ENCODE measurements at regions not wholly inside any gene's neighbourhood (a gene's known extent, or its start where the extent isn't known, plus 50 kb on each side); places are given as distances from the start of the nearest gene placed in this dataset.

- no peaks in the 10 kb centered on the region for H3K4me1 ChIP-seq (ENCODE audit: control insufficient read depth in 2 of 2, insufficient read depth in 2 of 2, low read length in 1 of 2)
- H3K36me3 ChIP-seq (ENCODE audit: control insufficient read depth in 2 of 2, insufficient read depth in 2 of 2, low read length in 1 of 2), result no peaks in the 10 kb centered on the region
- no peak overlapping the region for H3K27ac ChIP-seq (ENCODE audit: low read depth in 2 of 2, low read length in 1 of 2)
- no peaks in the 10 kb centered on the region for H3K27me3 ChIP-seq (ENCODE audit: control insufficient read depth in 1 of 2, insufficient read depth in 2 of 2, low read length in 2 of 2)
- WGBS, 2 donors, result 13 to 18% methylated on average over 1 of the region's 1 CpG
- H3K4me3 ChIP-seq (ENCODE audit: low read depth in 1 of 2, low read length in 2 of 2), result no peak overlapping the region
- no peaks in the 10 kb centered on the region for H3K9me3 ChIP-seq (ENCODE audit: control insufficient read depth in 2 of 2, insufficient read depth in 1 of 2, low read depth in 1 of 2, low read length in 1 of 2)
Observed at GRCh38 chr5:63822614-63823013, 139.6 kb downstream of the HTR1A start.

GRCh38 chr5:63820577-63820976, 141.7 kb downstream of the HTR1A start:
- Histone ChIP-seq H3K27me3 (ENCODE audit: control insufficient read depth in 1 of 2, insufficient read depth in 2 of 2, low read length in 2 of 2) (no peaks in the 10 kb centered on the region), H3K27ac (ENCODE audit: low read depth in 2 of 2, low read length in 1 of 2) (no peak overlapping the region), H3K36me3 (ENCODE audit: control insufficient read depth in 2 of 2, insufficient read depth in 2 of 2, low read length in 1 of 2) (no peaks in the 10 kb centered on the region), H3K9me3 (ENCODE audit: control insufficient read depth in 2 of 2, insufficient read depth in 1 of 2, low read depth in 1 of 2, low read length in 1 of 2) (peaks cover 2% of the 10 kb centered on the region in 2 donors), H3K4me3 (ENCODE audit: low read depth in 1 of 2, low read length in 2 of 2) (no peak overlapping the region), H3K4me1 (ENCODE audit: control insufficient read depth in 2 of 2, insufficient read depth in 2 of 2, low read length in 1 of 2) (no peaks in the 10 kb centered on the region)
- WGBS, 2 donors, result 28 to 31% methylated on average over 3 of the region's 3 CpGs

- Histone ChIP-seq H3K27me3 (ENCODE audit: control insufficient read depth in 1 of 2, insufficient read depth in 2 of 2, low read length in 2 of 2) (no peaks in the 10 kb centered on the region), H3K9me3 (ENCODE audit: control insufficient read depth in 2 of 2, insufficient read depth in 1 of 2, low read depth in 1 of 2, low read length in 1 of 2) (peaks cover 2 to 5% of the 10 kb centered on the region in 2 donors), H3K36me3 (ENCODE audit: control insufficient read depth in 2 of 2, insufficient read depth in 2 of 2, low read length in 1 of 2) (no peaks in the 10 kb centered on the region), H3K27ac (ENCODE audit: low read depth in 2 of 2, low read length in 1 of 2) (no peak overlapping the region), H3K4me1 (ENCODE audit: control insufficient read depth in 2 of 2, insufficient read depth in 2 of 2, low read length in 1 of 2) (no peaks in the 10 kb centered on the region), H3K4me3 (ENCODE audit: low read depth in 1 of 2, low read length in 2 of 2) (no peak overlapping the region)
- WGBS, 2 donors, result 87 to 90% methylated on average over 3 of the region's 3 CpGs
Observed at GRCh38 chr5:63812693-63813092, 149.6 kb downstream of the HTR1A start.

- Histone ChIP-seq H3K27ac (ENCODE audit: low read depth in 2 of 2, low read length in 1 of 2) (no peak overlapping the region), H3K36me3 (ENCODE audit: control insufficient read depth in 2 of 2, insufficient read depth in 2 of 2, low read length in 1 of 2) (no peaks in the 10 kb centered on the region), H3K4me3 (ENCODE audit: low read depth in 1 of 2, low read length in 2 of 2) (no peak overlapping the region), H3K4me1 (ENCODE audit: control insufficient read depth in 2 of 2, insufficient read depth in 2 of 2, low read length in 1 of 2) (no peaks in the 10 kb centered on the region), H3K27me3 (ENCODE audit: control insufficient read depth in 1 of 2, insufficient read depth in 2 of 2, low read length in 2 of 2) (no peaks in the 10 kb centered on the region), H3K9me3 (ENCODE audit: control insufficient read depth in 2 of 2, insufficient read depth in 1 of 2, low read depth in 1 of 2, low read length in 1 of 2) (peaks cover 2 to 5% of the 10 kb centered on the region in 2 donors)
- WGBS, 2 donors, result 76 to 77% methylated on average over 2 of the region's 2 CpGs
Observed at GRCh38 chr5:63811961-63812360, 150.3 kb downstream of the HTR1A start.

- Histone ChIP-seq H3K36me3 (ENCODE audit: control insufficient read depth in 2 of 2, insufficient read depth in 2 of 2, low read length in 1 of 2) (no peaks in the 10 kb centered on the region), H3K9me3 (ENCODE audit: control insufficient read depth in 2 of 2, insufficient read depth in 1 of 2, low read depth in 1 of 2, low read length in 1 of 2) (peaks cover 2 to 5% of the 10 kb centered on the region in 2 donors), H3K27me3 (ENCODE audit: control insufficient read depth in 1 of 2, insufficient read depth in 2 of 2, low read length in 2 of 2) (no peaks in the 10 kb centered on the region), H3K4me3 (ENCODE audit: low read depth in 1 of 2, low read length in 2 of 2) (no peak overlapping the region), H3K4me1 (ENCODE audit: control insufficient read depth in 2 of 2, insufficient read depth in 2 of 2, low read length in 1 of 2) (no peaks in the 10 kb centered on the region), H3K27ac (ENCODE audit: low read depth in 2 of 2, low read length in 1 of 2) (no peak overlapping the region)
- WGBS, 2 donors, result 80 to 91% methylated on average over 2 of the region's 2 CpGs
Observed at GRCh38 chr5:63811286-63811685, 151.0 kb downstream of the HTR1A start.

GRCh38 chr5:63805151-63805550, 157.1 kb downstream of the HTR1A start:
- no peaks in the 10 kb centered on the region for H3K36me3 ChIP-seq (ENCODE audit: control insufficient read depth in 2 of 2, insufficient read depth in 2 of 2, low read length in 1 of 2)
- no peaks in the 10 kb centered on the region for H3K27me3 ChIP-seq (ENCODE audit: control insufficient read depth in 1 of 2, insufficient read depth in 2 of 2, low read length in 2 of 2)
- no peak overlapping the region for H3K4me3 ChIP-seq (ENCODE audit: low read depth in 1 of 2, low read length in 2 of 2)
- no peak overlapping the region for H3K27ac ChIP-seq (ENCODE audit: low read depth in 2 of 2, low read length in 1 of 2)
- no peaks in the 10 kb centered on the region for H3K9me3 ChIP-seq (ENCODE audit: control insufficient read depth in 2 of 2, insufficient read depth in 1 of 2, low read depth in 1 of 2, low read length in 1 of 2)
- 67 to 73% methylated on average over 1 of the region's 1 CpG for WGBS, 2 donors
- H3K4me1 ChIP-seq (ENCODE audit: control insufficient read depth in 2 of 2, insufficient read depth in 2 of 2, low read length in 1 of 2), result no peaks in the 10 kb centered on the region

GRCh38 chr5:63803165-63803564, 159.1 kb downstream of the HTR1A start:
- H3K36me3 ChIP-seq (ENCODE audit: control insufficient read depth in 2 of 2, insufficient read depth in 2 of 2, low read length in 1 of 2), result no peaks in the 10 kb centered on the region
- no peak overlapping the region for H3K27ac ChIP-seq (ENCODE audit: low read depth in 2 of 2, low read length in 1 of 2)
- no peaks in the 10 kb centered on the region for H3K27me3 ChIP-seq (ENCODE audit: control insufficient read depth in 1 of 2, insufficient read depth in 2 of 2, low read length in 2 of 2)
- H3K9me3 ChIP-seq (ENCODE audit: control insufficient read depth in 2 of 2, insufficient read depth in 1 of 2, low read depth in 1 of 2, low read length in 1 of 2), result no peaks in the 10 kb centered on the region
- WGBS, 2 donors, result 80 to 88% methylated on average over 1 of the region's 1 CpG
- no peaks in the 10 kb centered on the region for H3K4me1 ChIP-seq (ENCODE audit: control insufficient read depth in 2 of 2, insufficient read depth in 2 of 2, low read length in 1 of 2)
- H3K4me3 ChIP-seq (ENCODE audit: low read depth in 1 of 2, low read length in 2 of 2), result no peak overlapping the region

GRCh38 chr5:63794979-63795378, 167.3 kb downstream of the HTR1A start:
- Histone ChIP-seq H3K27ac (ENCODE audit: low read depth in 2 of 2, low read length in 1 of 2) (no peak overlapping the region), H3K36me3 (ENCODE audit: control insufficient read depth in 2 of 2, insufficient read depth in 2 of 2, low read length in 1 of 2) (no peaks in the 10 kb centered on the region), H3K27me3 (ENCODE audit: control insufficient read depth in 1 of 2, insufficient read depth in 2 of 2, low read length in 2 of 2) (no peaks in the 10 kb centered on the region), H3K4me1 (ENCODE audit: control insufficient read depth in 2 of 2, insufficient read depth in 2 of 2, low read length in 1 of 2) (no peaks in the 10 kb centered on the region), H3K4me3 (ENCODE audit: low read depth in 1 of 2, low read length in 2 of 2) (no peak overlapping the region), H3K9me3 (ENCODE audit: control insufficient read depth in 2 of 2, insufficient read depth in 1 of 2, low read depth in 1 of 2, low read length in 1 of 2) (peaks cover 0 to 4% of the 10 kb centered on the region in 2 donors)
- 54 to 61% methylated on average over 2 of the region's 2 CpGs for WGBS, 2 donors

GRCh38 chr5:63794296-63794695, 167.9 kb downstream of the HTR1A start:
- Histone ChIP-seq H3K9me3 (ENCODE audit: control insufficient read depth in 2 of 2, insufficient read depth in 1 of 2, low read depth in 1 of 2, low read length in 1 of 2) (peaks cover 0 to 4% of the 10 kb centered on the region in 2 donors), H3K4me3 (ENCODE audit: low read depth in 1 of 2, low read length in 2 of 2) (no peak overlapping the region), H3K4me1 (ENCODE audit: control insufficient read depth in 2 of 2, insufficient read depth in 2 of 2, low read length in 1 of 2) (no peaks in the 10 kb centered on the region), H3K36me3 (ENCODE audit: control insufficient read depth in 2 of 2, insufficient read depth in 2 of 2, low read length in 1 of 2) (no peaks in the 10 kb centered on the region), H3K27ac (ENCODE audit: low read depth in 2 of 2, low read length in 1 of 2) (no peak overlapping the region), H3K27me3 (ENCODE audit: control insufficient read depth in 1 of 2, insufficient read depth in 2 of 2, low read length in 2 of 2) (no peaks in the 10 kb centered on the region)

GRCh38 chr5:63774939-63775338, 187.3 kb downstream of the HTR1A start:
- WGBS, 2 donors, result 98 to 99% methylated on average over 1 of the region's 1 CpG
- H3K9me3 ChIP-seq (ENCODE audit: control insufficient read depth in 2 of 2, insufficient read depth in 1 of 2, low read depth in 1 of 2, low read length in 1 of 2), result peaks cover 0 to 2% of the 10 kb centered on the region in 2 donors
- H3K27me3 ChIP-seq (ENCODE audit: control insufficient read depth in 1 of 2, insufficient read depth in 2 of 2, low read length in 2 of 2), result no peaks in the 10 kb centered on the region
- no peaks in the 10 kb centered on the region for H3K4me1 ChIP-seq (ENCODE audit: control insufficient read depth in 2 of 2, insufficient read depth in 2 of 2, low read length in 1 of 2)
- H3K4me3 ChIP-seq (ENCODE audit: low read depth in 1 of 2, low read length in 2 of 2), result no peak overlapping the region
- no peaks in the 10 kb centered on the region for H3K36me3 ChIP-seq (ENCODE audit: control insufficient read depth in 2 of 2, insufficient read depth in 2 of 2, low read length in 1 of 2)
- H3K27ac ChIP-seq (ENCODE audit: low read depth in 2 of 2, low read length in 1 of 2), result no peak overlapping the region

Measured in esophagus (tissue), 2 donors.